ENCODE measurements at regions not wholly inside any gene's neighbourhood (a gene's known extent, or its start where the extent isn't known, plus 50 kb on each side); places are given as distances from the start of the nearest gene placed in this dataset.

GRCh38 chr20:7818477-7818876, 121.8 kb downstream of the HAO1 start:
- Histone ChIP-seq H3K9ac (ENCODE audit: control insufficient read depth, extremely low read depth, insufficient read depth, low read length) (no peak overlapping the region), H3K9me1 (ENCODE audit: control insufficient read depth, extremely low read depth, insufficient read depth, low read length) (no peaks in the 10 kb centered on the region), H3K27ac (ENCODE audit: control insufficient read depth, insufficient read depth, low read length) (no peak overlapping the region), H3K27me3 (ENCODE audit: control insufficient read depth, extremely low read depth, insufficient read depth, low read length) (no peaks in the 10 kb centered on the region), H3K4me1 (ENCODE audit: control insufficient read depth, extremely low read depth, insufficient read depth, low read length) (no peaks in the 10 kb centered on the region), H2AFZ (ENCODE audit: control insufficient read depth, low read length) (no peak overlapping the region), H3K4me3 (ENCODE audit: control insufficient read depth in 2 of 3, extremely low read depth in 1 of 3, insufficient read depth in 2 of 3, low read depth in 1 of 3, low read length in 3 of 3) (no peak overlapping the region), H4K20me1 (ENCODE audit: control insufficient read depth, extremely low read depth, insufficient read depth, low read length) (no peaks in the 10 kb centered on the region), H3K79me2 (ENCODE audit: control insufficient read depth, insufficient read depth, low read length) (no peaks in the 10 kb centered on the region), H3K4me2 (ENCODE audit: control insufficient read depth, extremely low read depth, insufficient read depth, low read depth, low read length) (no peak overlapping the region), H3K9me3 (ENCODE audit: control insufficient read depth, low read depth, low read length) (no peaks in the 10 kb centered on the region), H3K36me3 (ENCODE audit: control insufficient read depth in 2 of 2, extremely low read depth in 1 of 2, insufficient read depth in 2 of 2, low read length in 2 of 2) (no peaks in the 10 kb centered on the region)
- DNase-seq (ENCODE audit: low read depth, low spot score) = no peak
- FAIRE-seq = no peak
- TF ChIP-seq CTCF (optimal IDR thresholded peaks at IDR 0.05 in 1 of 3, IDR thresholded peaks at IDR 0.05 in 1 of 3, conservative IDR thresholded peaks at IDR 0.05 in 1 of 3; ENCODE audit: extremely low read depth in 1 of 3, insufficient read depth in 2 of 3, low read length in 3 of 3) (no peak), EZH2 (IDR thresholded peaks at IDR 0.05; ENCODE audit: low read length) (no peak)
- dilution Hi-C loops (cut with MboI; ENCODE audit: extremely low pct_ligation_motif_present, low sequenced_read_pairs) = no loop called here

- FAIRE-seq = no peak
- no peak for DNase-seq (ENCODE audit: low read depth, low spot score)
- H3K9me3 ChIP-seq (ENCODE audit: control insufficient read depth, low read depth, low read length) = no peaks in the 10 kb centered on the region
- H3K27ac ChIP-seq (ENCODE audit: control insufficient read depth, insufficient read depth, low read length) = no peak overlapping the region
- H2AFZ ChIP-seq (ENCODE audit: control insufficient read depth, low read length) = no peak overlapping the region
- no peak overlapping the region for H3K9ac ChIP-seq (ENCODE audit: control insufficient read depth, extremely low read depth, insufficient read depth, low read length)
- H3K4me1 ChIP-seq (ENCODE audit: control insufficient read depth, extremely low read depth, insufficient read depth, low read length) = no peaks in the 10 kb centered on the region
- no peak overlapping the region for H3K4me3 ChIP-seq (ENCODE audit: control insufficient read depth in 2 of 3, extremely low read depth in 1 of 3, insufficient read depth in 2 of 3, low read depth in 1 of 3, low read length in 3 of 3)
- H3K79me2 ChIP-seq (ENCODE audit: control insufficient read depth, insufficient read depth, low read length) = no peaks in the 10 kb centered on the region
- no peak for TF ChIP-seq CTCF (optimal IDR thresholded peaks at IDR 0.05 in 1 of 3, IDR thresholded peaks at IDR 0.05 in 1 of 3, conservative IDR thresholded peaks at IDR 0.05 in 1 of 3; ENCODE audit: extremely low read depth in 1 of 3, insufficient read depth in 2 of 3, low read length in 3 of 3)
- no peak for TF ChIP-seq EZH2 (IDR thresholded peaks at IDR 0.05; ENCODE audit: low read length)
- dilution Hi-C loops (cut with MboI; ENCODE audit: extremely low pct_ligation_motif_present, low sequenced_read_pairs) = no loop called here
- no peaks in the 10 kb centered on the region for H3K9me1 ChIP-seq (ENCODE audit: control insufficient read depth, extremely low read depth, insufficient read depth, low read length)
- H4K20me1 ChIP-seq (ENCODE audit: control insufficient read depth, extremely low read depth, insufficient read depth, low read length) = no peaks in the 10 kb centered on the region
- H3K36me3 ChIP-seq (ENCODE audit: control insufficient read depth in 2 of 2, extremely low read depth in 1 of 2, insufficient read depth in 2 of 2, low read length in 2 of 2) = no peaks in the 10 kb centered on the region
- H3K27me3 ChIP-seq (ENCODE audit: control insufficient read depth, extremely low read depth, insufficient read depth, low read length) = no peaks in the 10 kb centered on the region
- H3K4me2 ChIP-seq (ENCODE audit: control insufficient read depth, extremely low read depth, insufficient read depth, low read depth, low read length) = no peak overlapping the region
Measured at GRCh38 chr20:7820897-7821296, 119.4 kb downstream of the HAO1 start.

All from keratinocyte (primary cell).